DND-41 (cell line): ENCODE measurements at regions not wholly inside any gene's neighbourhood (a gene's known extent, or its start where the extent isn't known, plus 50 kb on each side); places are given as distances from the start of the nearest gene placed in this dataset.

ENCODE experiments used
- ATAC-seq: fragments of 200-7000 bp; cut with Tn5 transposase; 3 replicates; pipeline ENCODE4 v1.9.1; 2021; ENCODE audit warnings: low read depth; ENCODE audit not compliant: insufficient read depth
- DNase-seq: peaks from one replicate; pipeline ENCODE4 v3.0.0-alpha.2; 2020
- H2AFZ ChIP-seq: 2 replicates; pipeline ENCODE4 v1.6.0; 2012; ENCODE audit warnings: low read depth, low read length
- H3K27ac ChIP-seq: 2 replicates; pipeline ENCODE4 v1.5.1; 2012; ENCODE audit warnings: low read length, inconsistent platforms
- H3K27me3 ChIP-seq: fragments of 200-600 bp; sonication (generic); 2 replicates; pipeline ENCODE4 v1.6.0; 2012; ENCODE audit warnings: low read length, mild to moderate bottlenecking, inconsistent platforms; ENCODE audit not compliant: insufficient read depth, poor library complexity
- H3K36me3 ChIP-seq: 2 replicates; pipeline ENCODE4 v1.5.1; 2012; ENCODE audit warnings: low read length, inconsistent platforms; ENCODE audit not compliant: insufficient read depth
- H3K4me1 ChIP-seq: 2 replicates; pipeline ENCODE4 v1.5.1; 2012; ENCODE audit warnings: mild to moderate bottlenecking, low read length; ENCODE audit not compliant: insufficient read depth
- H3K4me2 ChIP-seq: 2 replicates; pipeline ENCODE4 v1.6.0; 2012; ENCODE audit warnings: mild to moderate bottlenecking, moderate library complexity, low read length, inconsistent platforms; ENCODE audit not compliant: insufficient read depth
- H3K4me3 ChIP-seq, 2 experiments: fragments of 200-600 bp in 1 of 2; shearing (Covaris generic) in 1 of 2; 2 replicates each; pipeline ENCODE4 v1.5.1; 2012 to 2016; ENCODE audit warnings: inconsistent platforms in 2 of 2, low read length in 2 of 2, mild to moderate bottlenecking in 2 of 2, low read depth in 1 of 2, moderate library complexity in 1 of 2
- H3K79me2 ChIP-seq: 2 replicates; pipeline ENCODE4 v1.6.0; 2012; ENCODE audit warnings: low read length, inconsistent platforms; ENCODE audit not compliant: insufficient read depth
- H3K9ac ChIP-seq: 2 replicates; pipeline ENCODE4 v1.6.0; 2012; ENCODE audit warnings: low read depth, mild to moderate bottlenecking, inconsistent platforms, low read length, moderate library complexity
- H3K9me3 ChIP-seq: 2 replicates; pipeline ENCODE4 v1.5.1; 2012; ENCODE audit warnings: low read length, moderate library complexity, mild to moderate bottlenecking, inconsistent platforms; ENCODE audit not compliant: insufficient read depth, severe bottlenecking
- H4K20me1 ChIP-seq: 2 replicates; pipeline ENCODE4 v1.6.0; 2012; ENCODE audit warnings: low read length; ENCODE audit not compliant: insufficient read depth
- EZH2 ChIP-seq: IDR thresholded peaks from 3 replicates; pipeline ENCODE4 v1.6.1; 2012; ENCODE audit warnings: borderline replicate concordance, low read depth, mild to moderate bottlenecking, moderate library complexity, low read length, inconsistent platforms; ENCODE audit not compliant: severe bottlenecking
- TF ChIP-seq, protein P1 (sequence below): IDR thresholded peaks from 2 replicates; pipeline ENCODE4 v1.5.1; 2012; ENCODE audit warnings: borderline replicate concordance, low read length, moderate library complexity, mild to moderate bottlenecking; ENCODE audit not compliant: poor library complexity, severe bottlenecking; ENCODE audit errors: extremely low read depth

DNA sequence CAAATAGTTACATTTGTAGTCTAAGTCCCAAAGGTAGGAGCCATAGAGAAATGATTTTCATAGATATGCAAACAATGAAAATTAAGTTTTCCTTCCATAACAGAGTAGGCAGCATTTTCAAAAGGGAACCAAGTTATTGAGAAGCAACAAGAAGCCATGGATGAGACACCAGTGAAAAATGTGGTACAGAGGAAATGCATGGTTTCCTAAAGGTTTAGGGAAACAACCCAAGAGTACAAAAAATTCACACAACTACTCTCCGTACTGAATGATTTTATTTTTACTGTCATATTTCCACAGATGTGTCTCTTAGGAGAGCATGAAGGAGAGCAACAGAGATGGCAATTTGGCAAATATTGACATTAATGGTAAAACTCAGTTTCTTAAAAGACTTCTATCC lies 1408.9 kb upstream of the PCDH7 start:
- no peaks in the 10 kb centered on the region for H4K20me1 ChIP-seq
- H3K27ac ChIP-seq = no peak overlapping the region
- H3K4me3 ChIP-seq = no peak overlapping the region
- no peaks in the 10 kb centered on the region for H3K79me2 ChIP-seq
- no peaks in the 10 kb centered on the region for H3K9me3 ChIP-seq
- ATAC-seq = no peak
- TF ChIP-seq EZH2 = no peak
- TF ChIP-seq, protein P1, sequence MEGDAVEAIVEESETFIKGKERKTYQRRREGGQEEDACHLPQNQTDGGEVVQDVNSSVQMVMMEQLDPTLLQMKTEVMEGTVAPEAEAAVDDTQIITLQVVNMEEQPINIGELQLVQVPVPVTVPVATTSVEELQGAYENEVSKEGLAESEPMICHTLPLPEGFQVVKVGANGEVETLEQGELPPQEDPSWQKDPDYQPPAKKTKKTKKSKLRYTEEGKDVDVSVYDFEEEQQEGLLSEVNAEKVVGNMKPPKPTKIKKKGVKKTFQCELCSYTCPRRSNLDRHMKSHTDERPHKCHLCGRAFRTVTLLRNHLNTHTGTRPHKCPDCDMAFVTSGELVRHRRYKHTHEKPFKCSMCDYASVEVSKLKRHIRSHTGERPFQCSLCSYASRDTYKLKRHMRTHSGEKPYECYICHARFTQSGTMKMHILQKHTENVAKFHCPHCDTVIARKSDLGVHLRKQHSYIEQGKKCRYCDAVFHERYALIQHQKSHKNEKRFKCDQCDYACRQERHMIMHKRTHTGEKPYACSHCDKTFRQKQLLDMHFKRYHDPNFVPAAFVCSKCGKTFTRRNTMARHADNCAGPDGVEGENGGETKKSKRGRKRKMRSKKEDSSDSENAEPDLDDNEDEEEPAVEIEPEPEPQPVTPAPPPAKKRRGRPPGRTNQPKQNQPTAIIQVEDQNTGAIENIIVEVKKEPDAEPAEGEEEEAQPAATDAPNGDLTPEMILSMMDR = no peak
- DNase-seq = no peak
- H2AFZ ChIP-seq = no peak overlapping the region
- H3K9ac ChIP-seq = no peak overlapping the region
- no peaks in the 10 kb centered on the region for H3K27me3 ChIP-seq
- H3K4me1 ChIP-seq = no peaks in the 10 kb centered on the region
- H3K4me2 ChIP-seq = no peak overlapping the region
- no peaks in the 10 kb centered on the region for H3K36me3 ChIP-seq

DNA sequence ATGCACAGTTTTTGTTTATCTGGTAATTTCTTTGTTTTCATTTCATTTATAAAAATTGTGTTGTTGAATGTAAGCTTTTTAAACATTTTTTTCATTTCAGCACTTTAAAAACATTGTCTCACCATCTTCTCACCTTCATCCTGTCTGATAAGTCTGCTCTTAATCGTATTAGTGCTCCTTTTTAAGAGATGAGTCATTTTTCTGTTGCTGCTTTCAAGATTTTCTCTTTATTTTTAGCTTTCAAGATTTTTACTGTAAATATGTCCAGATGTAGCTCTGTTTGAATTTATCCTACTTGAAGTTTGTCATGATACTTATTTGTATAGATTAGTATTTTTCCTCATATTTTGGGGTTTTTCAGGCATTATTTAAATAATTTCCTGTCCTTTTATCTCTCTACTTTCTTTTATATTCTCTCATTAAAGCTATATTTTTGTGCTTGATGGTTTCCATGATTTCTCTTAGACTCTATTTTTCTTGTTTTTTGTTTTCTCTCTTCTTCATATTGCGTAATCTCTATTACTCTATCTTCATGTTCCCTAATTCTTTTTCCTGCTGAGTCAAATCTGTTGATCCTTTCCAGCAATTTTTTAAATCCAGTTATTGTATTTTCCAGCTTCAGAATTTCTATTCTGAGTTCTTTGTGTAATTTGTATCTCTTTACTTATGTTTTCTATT lies 1400.4 kb upstream of the PCDH7 start:
- no peak overlapping the region for H2AFZ ChIP-seq
- no peak overlapping the region for H3K27ac ChIP-seq
- no peaks in the 10 kb centered on the region for H3K9me3 ChIP-seq
- TF ChIP-seq, protein P1 = no peak
- no peak for TF ChIP-seq EZH2
- no peaks in the 10 kb centered on the region for H4K20me1 ChIP-seq
- H3K4me2 ChIP-seq = no peak overlapping the region
- H3K27me3 ChIP-seq = no peaks in the 10 kb centered on the region
- ATAC-seq = no peak
- H3K9ac ChIP-seq = no peak overlapping the region
- H3K79me2 ChIP-seq = no peaks in the 10 kb centered on the region
- no peak overlapping the region for H3K4me3 ChIP-seq
- no peak for DNase-seq
- no peaks in the 10 kb centered on the region for H3K36me3 ChIP-seq
- no peaks in the 10 kb centered on the region for H3K4me1 ChIP-seq

DNA sequence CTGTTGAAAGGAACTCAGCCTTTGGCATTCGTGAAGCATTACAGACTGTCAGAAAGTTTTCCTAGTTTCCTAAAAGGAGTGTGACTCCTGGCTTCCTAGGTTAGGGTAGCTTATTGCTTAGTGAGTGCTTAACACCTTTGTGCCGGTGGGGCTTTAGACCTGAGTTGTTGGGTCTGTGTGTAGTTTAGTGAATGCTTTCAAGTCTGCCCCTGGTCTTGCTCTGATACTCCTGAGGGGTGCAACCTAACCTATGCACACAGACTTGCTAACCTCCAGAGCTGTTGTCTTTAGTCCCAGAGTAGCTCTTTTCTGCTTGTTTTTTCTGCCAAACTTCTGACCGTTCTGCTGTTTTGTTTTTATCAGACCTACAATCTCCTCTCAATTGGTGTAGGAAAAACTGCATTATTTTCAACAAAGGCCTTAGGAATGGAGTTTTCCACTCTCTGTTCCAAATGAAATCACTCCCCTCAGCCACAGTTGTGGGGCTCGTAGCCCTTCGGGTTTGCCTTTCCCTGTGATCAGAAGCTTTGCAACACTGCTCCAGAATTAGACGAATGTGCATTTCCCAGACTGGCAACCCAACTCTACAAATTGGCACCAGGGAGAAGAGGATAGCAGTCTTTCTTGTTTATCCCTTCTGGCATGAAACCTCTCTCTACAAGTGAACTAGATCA lies 1399.1 kb upstream of the PCDH7 start:
- TF ChIP-seq, protein P1 = no peak
- TF ChIP-seq EZH2 = no peak
- Histone ChIP-seq H3K4me3 (no peak overlapping the region), H2AFZ (no peak overlapping the region), H3K9ac (no peak overlapping the region), H3K79me2 (no peaks in the 10 kb centered on the region), H3K27me3 (no peaks in the 10 kb centered on the region), H3K4me1 (no peaks in the 10 kb centered on the region), H3K36me3 (no peaks in the 10 kb centered on the region), H3K9me3 (no peaks in the 10 kb centered on the region), H3K27ac (no peak overlapping the region), H3K4me2 (no peak overlapping the region), H4K20me1 (no peaks in the 10 kb centered on the region)
- DNase-seq (no peak), ATAC-seq (no peak)
